ENCODE measurements at regions not wholly inside any gene's neighbourhood (a gene's known extent, or its start where the extent isn't known, plus 50 kb on each side); places are given as distances from the start of the nearest gene placed in this dataset.

- 7% methylated on average over 3 of the region's 5 CpGs for WGBS (ENCODE audit: low lambda C conversion rate)
- ChIA-PET POLR2A (no interaction called here), CTCF (no interaction called here)
- H4K20me1 ChIP-seq (ENCODE audit: insufficient read depth): no peaks in the 10 kb centered on the region
- no peaks in the 10 kb centered on the region for H3K9me3 ChIP-seq
- no peak overlapping the region for H3K27ac ChIP-seq (ENCODE audit: low read depth in 2 of 2, low read length in 1 of 2)
- H3K36me3 ChIP-seq (replicated peaks in 1 of 2; ENCODE audit: control insufficient read depth in 1 of 2, insufficient read depth in 2 of 2, low read length in 1 of 2): no peaks in the 10 kb centered on the region
- H3K9me2 ChIP-seq: no peaks in the 10 kb centered on the region
- no peaks in the 10 kb centered on the region for H3K4me1 ChIP-seq (ENCODE audit: control insufficient read depth in 1 of 2, insufficient read depth in 2 of 2, low read depth in 1 of 2, low read length in 1 of 2)
- no peaks in the 10 kb centered on the region for H3K79me2 ChIP-seq (ENCODE audit: insufficient read depth)
- no peaks in the 10 kb centered on the region for H3F3A ChIP-seq (replicated peaks; ENCODE audit: insufficient read depth)
- H3K27me3 ChIP-seq (ENCODE audit: insufficient read depth): no peaks in the 10 kb centered on the region
- TF ChIP-seq, protein P1, sequence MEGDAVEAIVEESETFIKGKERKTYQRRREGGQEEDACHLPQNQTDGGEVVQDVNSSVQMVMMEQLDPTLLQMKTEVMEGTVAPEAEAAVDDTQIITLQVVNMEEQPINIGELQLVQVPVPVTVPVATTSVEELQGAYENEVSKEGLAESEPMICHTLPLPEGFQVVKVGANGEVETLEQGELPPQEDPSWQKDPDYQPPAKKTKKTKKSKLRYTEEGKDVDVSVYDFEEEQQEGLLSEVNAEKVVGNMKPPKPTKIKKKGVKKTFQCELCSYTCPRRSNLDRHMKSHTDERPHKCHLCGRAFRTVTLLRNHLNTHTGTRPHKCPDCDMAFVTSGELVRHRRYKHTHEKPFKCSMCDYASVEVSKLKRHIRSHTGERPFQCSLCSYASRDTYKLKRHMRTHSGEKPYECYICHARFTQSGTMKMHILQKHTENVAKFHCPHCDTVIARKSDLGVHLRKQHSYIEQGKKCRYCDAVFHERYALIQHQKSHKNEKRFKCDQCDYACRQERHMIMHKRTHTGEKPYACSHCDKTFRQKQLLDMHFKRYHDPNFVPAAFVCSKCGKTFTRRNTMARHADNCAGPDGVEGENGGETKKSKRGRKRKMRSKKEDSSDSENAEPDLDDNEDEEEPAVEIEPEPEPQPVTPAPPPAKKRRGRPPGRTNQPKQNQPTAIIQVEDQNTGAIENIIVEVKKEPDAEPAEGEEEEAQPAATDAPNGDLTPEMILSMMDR (IDR thresholded peaks at IDR 0.05): no peak
- TF ChIP-seq, protein P2, sequence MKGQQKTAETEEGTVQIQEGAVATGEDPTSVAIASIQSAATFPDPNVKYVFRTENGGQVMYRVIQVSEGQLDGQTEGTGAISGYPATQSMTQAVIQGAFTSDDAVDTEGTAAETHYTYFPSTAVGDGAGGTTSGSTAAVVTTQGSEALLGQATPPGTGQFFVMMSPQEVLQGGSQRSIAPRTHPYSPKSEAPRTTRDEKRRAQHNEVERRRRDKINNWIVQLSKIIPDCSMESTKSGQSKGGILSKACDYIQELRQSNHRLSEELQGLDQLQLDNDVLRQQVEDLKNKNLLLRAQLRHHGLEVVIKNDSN (IDR thresholded peaks at IDR 0.05; ENCODE audit: borderline replicate concordance, low read depth): no peak
- no peak for TF ChIP-seq RXRA (IDR thresholded peaks at IDR 0.05; ENCODE audit: borderline replicate concordance, low read depth)
- TF ChIP-seq NFIC (IDR thresholded peaks at IDR 0.05; ENCODE audit: borderline replicate concordance): no peak
- H2AFZ ChIP-seq (ENCODE audit: low read depth): no peak overlapping the region
- no peak overlapping the region for H3K4me3 ChIP-seq (ENCODE audit: low read depth in 2 of 2, low read length in 1 of 2)
- no peak overlapping the region for H3K9ac ChIP-seq
- H3K4me2 ChIP-seq: no peak overlapping the region
- no peak for DNase-seq
These were observed 167.7 kb upstream of the MRPS30 start for GRCh38 chr5:44640945-44641456.

DNA sequence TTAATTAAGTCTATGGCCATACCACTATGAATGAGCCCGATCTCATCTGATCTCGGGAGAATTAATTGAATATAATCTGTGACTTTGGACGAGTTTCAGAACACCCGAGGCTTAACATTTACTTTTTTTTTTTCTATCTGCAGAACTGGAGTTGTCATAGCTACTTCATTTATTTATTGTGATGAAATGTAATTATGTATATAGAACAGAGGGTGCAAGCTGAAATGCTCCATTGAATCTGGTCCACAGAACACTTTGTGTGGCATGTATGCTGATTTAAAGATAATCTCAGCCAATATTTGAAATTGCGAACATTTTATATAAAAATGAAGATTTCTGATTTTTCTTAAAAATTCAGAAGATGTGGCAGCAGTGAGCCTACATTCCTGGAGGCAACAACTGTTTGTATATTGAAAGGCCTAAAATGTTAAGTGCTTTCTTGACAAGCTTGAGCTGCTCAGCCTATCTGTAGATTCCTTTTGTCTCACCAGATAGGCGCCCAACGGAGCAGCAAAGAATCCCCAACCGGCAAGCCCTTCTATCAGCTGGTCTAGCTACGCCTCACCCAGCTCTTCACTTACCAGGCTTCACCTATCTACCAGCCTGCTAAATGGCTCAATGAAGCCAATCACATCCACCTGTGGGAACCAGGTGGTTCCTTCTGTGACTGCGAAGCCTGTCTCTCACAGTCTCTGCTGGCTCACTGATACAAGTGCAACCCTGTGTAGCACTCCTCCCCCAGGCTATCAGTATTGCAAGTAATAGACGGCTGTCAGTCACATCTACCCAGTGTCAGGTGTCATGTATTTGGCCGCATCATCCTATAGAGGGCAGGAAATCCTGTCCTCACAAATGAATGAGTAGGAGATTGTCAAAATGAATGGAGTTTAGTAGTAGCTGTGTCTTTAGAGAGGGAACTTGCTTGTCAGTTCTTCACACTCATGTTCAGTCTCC is 170.6 kb upstream of the MRPS30 start:
- 11% methylated on average over 12 of the region's 12 CpGs for WGBS (ENCODE audit: low lambda C conversion rate)
- POLR2A ChIA-PET: no interaction called here

More for the DNA sequence above, 170.6 kb upstream of the MRPS30 start:
- Histone ChIP-seq H3K27ac (ENCODE audit: low read depth in 2 of 2, low read length in 1 of 2) (no peak overlapping the region), H3F3A (replicated peaks; ENCODE audit: insufficient read depth) (no peaks in the 10 kb centered on the region), H3K9me2 (no peaks in the 10 kb centered on the region), H3K4me3 (ENCODE audit: low read depth in 2 of 2, low read length in 1 of 2) (no peak overlapping the region), H3K79me2 (ENCODE audit: insufficient read depth) (no peaks in the 10 kb centered on the region), H3K9ac (no peak overlapping the region), H3K27me3 (ENCODE audit: insufficient read depth) (no peaks in the 10 kb centered on the region), H3K36me3 (replicated peaks in 1 of 2; ENCODE audit: control insufficient read depth in 1 of 2, insufficient read depth in 2 of 2, low read length in 1 of 2) (no peaks in the 10 kb centered on the region), H4K20me1 (ENCODE audit: insufficient read depth) (no peaks in the 10 kb centered on the region), H3K9me3 (no peaks in the 10 kb centered on the region), H2AFZ (ENCODE audit: low read depth) (no peak overlapping the region), H3K4me2 (no peak overlapping the region), H3K4me1 (ENCODE audit: control insufficient read depth in 1 of 2, insufficient read depth in 2 of 2, low read depth in 1 of 2, low read length in 1 of 2) (no peaks in the 10 kb centered on the region)
- no peak for TF ChIP-seq EZH2phosphoT487 (IDR thresholded peaks at IDR 0.05; ENCODE audit: borderline replicate concordance, low read depth)
- TF ChIP-seq, protein P3, sequence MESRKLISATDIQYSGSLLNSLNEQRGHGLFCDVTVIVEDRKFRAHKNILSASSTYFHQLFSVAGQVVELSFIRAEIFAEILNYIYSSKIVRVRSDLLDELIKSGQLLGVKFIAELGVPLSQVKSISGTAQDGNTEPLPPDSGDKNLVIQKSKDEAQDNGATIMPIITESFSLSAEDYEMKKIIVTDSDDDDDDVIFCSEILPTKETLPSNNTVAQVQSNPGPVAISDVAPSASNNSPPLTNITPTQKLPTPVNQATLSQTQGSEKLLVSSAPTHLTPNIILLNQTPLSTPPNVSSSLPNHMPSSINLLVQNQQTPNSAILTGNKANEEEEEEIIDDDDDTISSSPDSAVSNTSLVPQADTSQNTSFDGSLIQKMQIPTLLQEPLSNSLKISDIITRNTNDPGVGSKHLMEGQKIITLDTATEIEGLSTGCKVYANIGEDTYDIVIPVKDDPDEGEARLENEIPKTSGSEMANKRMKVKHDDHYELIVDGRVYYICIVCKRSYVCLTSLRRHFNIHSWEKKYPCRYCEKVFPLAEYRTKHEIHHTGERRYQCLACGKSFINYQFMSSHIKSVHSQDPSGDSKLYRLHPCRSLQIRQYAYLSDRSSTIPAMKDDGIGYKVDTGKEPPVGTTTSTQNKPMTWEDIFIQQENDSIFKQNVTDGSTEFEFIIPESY (IDR thresholded peaks at IDR 0.05; ENCODE audit: borderline replicate concordance, low read depth): no peak
- no peak for TF ChIP-seq SIN3A (IDR thresholded peaks at IDR 0.05; ENCODE audit: borderline replicate concordance, low read depth, low read length)
- TF ChIP-seq MAX (IDR thresholded peaks at IDR 0.05; ENCODE audit: low read depth): no peak
- no peak for TF ChIP-seq JUND (IDR thresholded peaks at IDR 0.05)
- TF ChIP-seq MXI1 (IDR thresholded peaks at IDR 0.05; ENCODE audit: low read depth, low read length): no peak
- TF ChIP-seq RFX5 (IDR thresholded peaks at IDR 0.05; ENCODE audit: low read length): no peak
- TF ChIP-seq, protein P4, sequence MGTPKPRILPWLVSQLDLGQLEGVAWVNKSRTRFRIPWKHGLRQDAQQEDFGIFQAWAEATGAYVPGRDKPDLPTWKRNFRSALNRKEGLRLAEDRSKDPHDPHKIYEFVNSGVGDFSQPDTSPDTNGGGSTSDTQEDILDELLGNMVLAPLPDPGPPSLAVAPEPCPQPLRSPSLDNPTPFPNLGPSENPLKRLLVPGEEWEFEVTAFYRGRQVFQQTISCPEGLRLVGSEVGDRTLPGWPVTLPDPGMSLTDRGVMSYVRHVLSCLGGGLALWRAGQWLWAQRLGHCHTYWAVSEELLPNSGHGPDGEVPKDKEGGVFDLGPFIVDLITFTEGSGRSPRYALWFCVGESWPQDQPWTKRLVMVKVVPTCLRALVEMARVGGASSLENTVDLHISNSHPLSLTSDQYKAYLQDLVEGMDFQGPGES (IDR thresholded peaks at IDR 0.05; ENCODE audit: low read depth, low read length): no peak
- no peak for TF ChIP-seq NRF1 (IDR thresholded peaks at IDR 0.05; ENCODE audit: low read depth, low read length)
- no peak for TF ChIP-seq USF2 (IDR thresholded peaks at IDR 0.05; ENCODE audit: borderline replicate concordance, low read depth, low read length)
- no peak for TF ChIP-seq GATA2 (CRISPR knock-in tag; IDR thresholded peaks at IDR 0.05)
- TF ChIP-seq, protein P2 (IDR thresholded peaks at IDR 0.05; ENCODE audit: borderline replicate concordance, low read depth): no peak
- no peak for DNase-seq
- CTCF ChIA-PET: interaction anchor here (0.9 kb wide), 1 partner anchor 9 kb away, joined by 3 read pairs; no protein-coding TSS in a partner anchor
